Breast epithelium (tissue), 4 donors: ENCODE measurements at regions not wholly inside any gene's neighbourhood (a gene's known extent, or its start where the extent isn't known, plus 50 kb on each side); places are given as distances from the start of the nearest gene placed in this dataset.

Source experiments
- DNase-seq, 2 donors: peaks; one replicate each; pipeline ENCODE4 v3.0.0-alpha.2; 2019; ENCODE audit warnings: low spot score in 2 of 2
- H3K27ac ChIP-seq, 2 donors: fragments of 200-600 bp; sonication (generic) in 1 of 2; one replicate each; pipeline ENCODE4 v1.5.1; 2016 to 2019; ENCODE audit warnings: mild to moderate bottlenecking in 1 of 2
- H3K27me3 ChIP-seq, 2 donors: fragments of 200-600 bp; sonication (generic) in 1 of 2; one replicate each; pipeline versions ENCODE4 v1.5.1 to v1.6.0; 2017 to 2019; ENCODE audit warnings: control low read depth in 1 of 2, mild to moderate bottlenecking in 1 of 2
- H3K36me3 ChIP-seq: fragments of 200-600 bp; one replicate; pipeline ENCODE4 v1.5.1; 2019
- H3K4me1 ChIP-seq, 2 donors: fragments of 200-600 bp; sonication (generic); one replicate each; pipeline ENCODE4 v1.5.1; 2016 to 2019; ENCODE audit warnings: control low read depth in 1 of 2
- H3K4me3 ChIP-seq, 3 donors: fragments of 200-600 bp; sonication (generic); 1 replicate in 2 of 3; 2 replicates in 1 of 3; pipeline ENCODE4 v1.5.1; 2016 to 2019; ENCODE audit warnings: mild to moderate bottlenecking in 3 of 3, moderate library complexity in 2 of 3
- H3K9me3 ChIP-seq, 2 donors: fragments of 200-600 bp; sonication (generic) in 1 of 2; one replicate each; pipeline ENCODE4 v1.5.1; 2016 to 2019; ENCODE audit warnings: control low read depth in 1 of 2
- CTCF ChIP-seq, 3 donors: fragments of 450-650 bp; IDR thresholded peaks; one replicate each; pipeline ENCODE4 v1.5.1; 2016 to 2017; ENCODE audit warnings: antibody characterized with exemption in 3 of 3, mild to moderate bottlenecking in 3 of 3, moderate library complexity in 3 of 3
- POLR2A ChIP-seq: fragments of 450-650 bp; IDR thresholded peaks from one replicate; pipeline ENCODE4 v1.6.1; 2016; ENCODE audit warnings: antibody characterized with exemption, mild to moderate bottlenecking, moderate library complexity
- POLR2AphosphoS5 ChIP-seq, 3 donors: sonication (generic); formaldehyde crosslinking; IDR thresholded peaks; one replicate each; pipeline ENCODE4 v1.6.1; 2017; ENCODE audit warnings: antibody characterized with exemption in 3 of 3
- intact Hi-C: fragments of 100-400 bp; cut with DNase I; formaldehyde crosslinking; loops from one replicate; pipeline ENCODE4 v1.15.1; 2023; ENCODE audit warnings: low total_unique reads

DNA sequence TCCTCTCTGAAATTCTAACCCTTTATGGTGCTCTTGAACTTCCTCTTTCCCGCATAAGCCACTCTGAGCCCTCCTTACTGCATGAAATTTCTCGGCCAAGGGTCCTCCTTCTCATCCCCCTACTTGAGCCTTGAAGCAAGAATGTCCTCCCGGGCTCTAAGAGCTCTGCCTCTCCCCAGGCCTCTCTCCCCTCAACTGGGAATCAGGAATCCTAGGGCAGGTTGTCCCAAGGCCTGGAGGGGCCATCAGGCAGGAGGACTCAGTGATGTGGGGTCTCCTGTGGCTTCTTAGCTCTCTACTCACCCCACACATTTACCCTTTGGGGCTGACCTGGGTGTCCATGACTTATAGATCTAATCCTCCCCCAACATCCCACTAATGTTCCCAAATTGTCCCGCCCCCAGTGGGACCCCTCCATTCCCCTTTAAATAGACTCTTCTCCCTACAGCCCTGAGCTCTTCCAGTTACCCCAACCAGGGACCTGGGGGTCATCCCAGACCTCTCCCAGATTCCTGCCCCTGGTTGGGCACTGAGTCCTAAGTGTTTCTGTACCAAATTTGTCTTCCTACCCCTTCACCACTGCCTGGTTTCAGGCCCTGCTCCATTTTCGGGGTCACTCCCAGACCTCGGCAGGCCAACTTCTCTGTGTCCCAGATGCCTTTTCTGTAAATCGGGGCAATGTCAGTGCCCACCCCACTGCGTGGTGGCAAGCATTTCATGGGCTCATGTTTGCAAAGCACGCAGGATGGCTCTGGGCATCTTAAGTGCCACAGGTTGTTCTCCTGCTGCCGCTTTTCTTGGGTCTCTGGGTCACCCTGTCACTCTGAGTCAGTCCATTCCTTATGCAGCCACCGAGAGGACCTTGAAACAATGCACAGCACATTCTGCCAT, 171.2 kb downstream of the ASB1 start:
- Histone ChIP-seq H3K9me3 (no peaks in the 10 kb centered on the region), H3K27ac (peak overlapping the region; percentile 82 to 90), H3K4me3 (no peak overlapping the region), H3K36me3 (no peaks in the 10 kb centered on the region), H3K27me3 (no peaks in the 10 kb centered on the region), H3K4me1 (peaks cover 9 to 13% of the 10 kb centered on the region in 2 donors)
- TF ChIP-seq POLR2AphosphoS5 (IDR thresholded peaks at IDR 0.05) (no peak), POLR2A (no peak), CTCF (IDR thresholded peaks at IDR 0.05) (no peak)
- DNase-seq = no peak
- intact Hi-C loops = loop anchor here (5.0 to 10.0 kb wide), 2 partner anchors 357 to 1974 kb away; no protein-coding TSS in a partner anchor

- no peak for DNase-seq
- H3K4me1 ChIP-seq = peaks cover 9 to 13% of the 10 kb centered on the region in 2 donors
- intact Hi-C loops = loop anchor here (5.0 to 10.0 kb wide), 2 partner anchors 356 to 1973 kb away; no protein-coding TSS in a partner anchor
- H3K27me3 ChIP-seq = no peaks in the 10 kb centered on the region
- no peak for TF ChIP-seq CTCF (IDR thresholded peaks at IDR 0.05)
- TF ChIP-seq POLR2A = no peak
- no peak for TF ChIP-seq POLR2AphosphoS5 (IDR thresholded peaks at IDR 0.05)
- H3K27ac ChIP-seq = peak overlapping the region; percentile 82 to 90
- H3K36me3 ChIP-seq = no peaks in the 10 kb centered on the region
- H3K4me3 ChIP-seq = no peak overlapping the region
- H3K9me3 ChIP-seq = no peaks in the 10 kb centered on the region
Observed at GRCh38 chr2:238598802-238599530, 172.2 kb downstream of the ASB1 start.

DNA sequence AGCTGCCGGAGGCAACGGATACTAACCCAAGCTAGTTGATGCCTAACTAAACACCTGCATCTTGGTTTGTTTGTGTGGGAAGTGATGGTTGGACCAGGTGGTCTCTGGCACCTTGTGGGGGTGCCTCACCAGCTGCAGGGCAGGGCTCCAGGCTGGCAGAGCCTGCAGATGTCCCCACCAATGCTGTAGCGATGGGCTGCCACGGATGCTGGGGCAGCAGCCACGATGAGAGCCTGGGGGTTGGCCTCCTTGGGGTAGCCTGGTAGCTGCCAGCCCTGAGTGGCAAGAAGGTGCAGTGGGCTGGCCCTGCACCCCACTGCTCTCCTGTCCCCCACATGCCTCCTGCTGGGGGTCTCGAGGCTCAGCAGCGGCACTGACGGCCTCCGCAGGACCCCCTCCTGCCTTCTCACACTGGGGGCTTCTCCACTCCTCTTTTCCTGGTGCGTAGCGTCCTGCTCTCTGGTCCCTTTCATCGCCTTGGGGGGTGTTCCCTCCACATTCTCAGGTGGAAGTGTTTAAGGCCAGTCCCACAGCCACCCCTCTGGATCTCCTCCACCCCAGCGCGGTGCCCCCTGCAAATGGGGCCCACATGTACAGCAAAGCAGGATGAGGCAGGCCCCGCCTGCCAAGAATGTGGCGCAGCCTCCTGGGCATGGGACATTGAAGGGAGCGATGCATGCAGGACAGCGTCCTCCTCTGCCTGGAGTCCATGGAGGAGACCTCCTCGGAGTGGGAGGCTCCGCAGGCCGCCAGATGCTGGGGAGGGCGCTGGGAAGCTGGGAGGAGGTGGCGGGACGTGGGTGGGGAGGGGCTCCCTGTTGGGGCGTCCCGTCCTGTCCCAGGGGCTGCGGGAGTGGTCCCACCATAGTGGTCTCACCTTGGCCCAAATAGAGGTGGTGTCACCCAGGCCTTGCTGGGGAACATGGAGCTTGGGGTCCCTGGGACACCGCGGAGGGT, 173.1 kb downstream of the ASB1 start:
- no peak for DNase-seq
- Histone ChIP-seq H3K36me3 (no peaks in the 10 kb centered on the region), H3K27ac (no peak overlapping the region), H3K9me3 (no peaks in the 10 kb centered on the region), H3K4me1 (peaks cover 9 to 13% of the 10 kb centered on the region in 2 donors), H3K4me3 (no peak overlapping the region), H3K27me3 (no peaks in the 10 kb centered on the region)
- intact Hi-C loops = loop anchor here (5.0 to 10.0 kb wide), 2 partner anchors 355 to 1972 kb away; no protein-coding TSS in a partner anchor
- no peak for TF ChIP-seq CTCF (IDR thresholded peaks at IDR 0.05)
- TF ChIP-seq POLR2AphosphoS5 (IDR thresholded peaks at IDR 0.05) = no peak
- TF ChIP-seq POLR2A = no peak

DNA sequence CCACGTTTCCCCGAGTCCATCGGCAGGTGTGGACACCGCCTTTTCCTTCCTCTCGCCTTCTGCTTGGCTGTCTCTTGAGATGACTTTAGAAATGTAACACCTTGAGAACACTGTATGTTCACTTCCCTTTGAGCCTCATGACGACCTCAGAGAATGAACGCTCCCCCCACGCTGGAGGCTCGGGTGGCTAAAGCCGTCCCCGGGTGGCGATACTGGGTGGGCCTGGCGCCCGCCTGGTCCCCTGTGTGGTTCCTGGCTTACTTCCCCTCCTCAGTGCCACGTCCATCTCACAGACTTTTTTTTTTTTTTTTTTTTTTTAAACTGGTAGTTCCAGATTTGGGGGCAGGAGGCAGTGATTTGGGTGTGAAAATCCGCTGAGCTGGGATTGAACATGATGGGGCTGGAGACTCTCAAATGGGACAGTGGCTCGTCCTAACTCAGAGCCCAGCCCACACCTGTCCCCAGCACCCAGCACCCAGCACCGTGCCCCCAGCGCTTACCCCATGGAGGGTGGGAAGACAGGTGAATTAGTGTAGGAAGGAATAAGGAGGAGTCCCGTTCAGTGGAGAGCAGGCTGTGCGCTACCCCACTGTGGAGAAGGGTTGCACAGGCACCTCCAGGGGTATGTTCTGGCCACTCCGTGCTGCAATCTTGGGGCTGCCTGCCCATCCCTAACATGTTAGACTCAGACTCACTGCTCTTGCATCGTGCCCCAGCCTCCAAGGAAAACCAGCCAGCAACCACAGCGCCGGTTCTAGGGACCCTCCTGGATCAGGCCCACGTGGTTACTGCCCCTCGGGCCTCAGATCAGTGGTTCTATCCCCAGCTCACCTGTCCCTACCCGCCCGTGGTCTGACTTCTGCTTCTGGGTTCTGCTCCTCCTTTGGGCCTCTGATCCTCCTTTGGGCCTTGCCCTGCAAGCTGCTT, 174.0 kb downstream of the ASB1 start:
- peaks cover 9 to 13% of the 10 kb centered on the region in 2 donors for H3K4me1 ChIP-seq
- H3K27ac ChIP-seq = peak overlapping the region; percentile 76 to 92
- no peaks in the 10 kb centered on the region for H3K9me3 ChIP-seq
- no peaks in the 10 kb centered on the region for H3K36me3 ChIP-seq
- no peaks in the 10 kb centered on the region for H3K27me3 ChIP-seq
- intact Hi-C loops = no loop called here
- no peak for TF ChIP-seq POLR2A
- TF ChIP-seq CTCF (IDR thresholded peaks at IDR 0.05) = no peak
- no peak for TF ChIP-seq POLR2AphosphoS5 (IDR thresholded peaks at IDR 0.05)
- DNase-seq = no peak
- H3K4me3 ChIP-seq = peak overlapping the region in 1 of 3 donors; percentile 34
